Skin epidermis (tissue), 12 donors: ENCODE measurements at regions not wholly inside any gene's neighbourhood (a gene's known extent, or its start where the extent isn't known, plus 50 kb on each side); places are given as distances from the start of the nearest gene placed in this dataset.

Source experiments
- H3K27ac ChIP-seq, 21 experiments: fragments of 200-600 bp; sonication (generic) in 11 of 21; one replicate each; pipeline ENCODE4 v1.5.0; 2020; ENCODE audit warnings: mild to moderate bottlenecking in 3 of 21, inconsistent platforms in 2 of 21, moderate library complexity in 2 of 21
- H3K4me3 ChIP-seq, 7 experiments: fragments of 200-600 bp; sonication (generic) in 2 of 7; one replicate each; pipeline ENCODE4 v1.5.0; 2020; ENCODE audit warnings: inconsistent platforms in 2 of 7, mild to moderate bottlenecking in 2 of 7, moderate library complexity in 1 of 7

- H3K27ac ChIP-seq, result no peak overlapping the region
Observed at GRCh38 chr4:152239216-152239615, 296.7 kb downstream of the FBXW7 start.

GRCh38 chr4:152236519-152237056 is 299.3 kb downstream of the FBXW7 start:
- no peak overlapping the region for H3K27ac ChIP-seq
- no peak overlapping the region for H3K4me3 ChIP-seq

More at GRCh38 chr4:152239216-152239615, 296.7 kb downstream of the FBXW7 start:
- no peak overlapping the region for H3K4me3 ChIP-seq

- H3K27ac ChIP-seq, result no peak overlapping the region
- H3K4me3 ChIP-seq, result no peak overlapping the region
Observed at GRCh38 chr4:152235718-152236117, 300.2 kb downstream of the FBXW7 start.

- no peak overlapping the region for H3K4me3 ChIP-seq
- H3K27ac ChIP-seq, result no peak overlapping the region
Observed at GRCh38 chr4:152234571-152234970, 301.3 kb downstream of the FBXW7 start.

- no peak overlapping the region for H3K4me3 ChIP-seq
- H3K27ac ChIP-seq, result no peak overlapping the region
Observed at GRCh38 chr4:152232271-152232670, 303.6 kb downstream of the FBXW7 start.

- Histone ChIP-seq H3K4me3 (no peak overlapping the region), H3K27ac (no peak overlapping the region)
Observed at GRCh38 chr4:152229782-152230289, 306.1 kb downstream of the FBXW7 start.

- no peak overlapping the region for H3K4me3 ChIP-seq
- H3K27ac ChIP-seq, result no peak overlapping the region
Observed at GRCh38 chr4:152225680-152226079, 310.2 kb downstream of the FBXW7 start.

GRCh38 chr4:152224721-152225420 is 311.0 kb downstream of the FBXW7 start:
- no peak overlapping the region for H3K27ac ChIP-seq
- H3K4me3 ChIP-seq, result no peak overlapping the region

GRCh38 chr4:152224223-152224622 is 311.7 kb downstream of the FBXW7 start:
- no peak overlapping the region for H3K4me3 ChIP-seq
- H3K27ac ChIP-seq, result no peak overlapping the region

GRCh38 chr4:152223600-152223999 is 312.3 kb downstream of the FBXW7 start:
- Histone ChIP-seq H3K27ac (no peak overlapping the region), H3K4me3 (no peak overlapping the region)

- H3K27ac ChIP-seq, result no peak overlapping the region
Observed at GRCh38 chr4:152221816-152222516, 313.9 kb downstream of the FBXW7 start.

GRCh38 chr4:152220201-152220666 is 315.7 kb downstream of the FBXW7 start:
- H3K4me3 ChIP-seq, result no peak overlapping the region

More at GRCh38 chr4:152221816-152222516, 313.9 kb downstream of the FBXW7 start:
- no peak overlapping the region for H3K4me3 ChIP-seq

GRCh38 chr4:152218576-152218975 is 317.3 kb downstream of the FBXW7 start:
- Histone ChIP-seq H3K4me3 (no peak overlapping the region), H3K27ac (no peak overlapping the region)

More at GRCh38 chr4:152220201-152220666, 315.7 kb downstream of the FBXW7 start:
- H3K27ac ChIP-seq, result no peak overlapping the region

- H3K27ac ChIP-seq, result no peak overlapping the region
- H3K4me3 ChIP-seq, result no peak overlapping the region
Observed at GRCh38 chr4:152217896-152218295, 318.0 kb downstream of the FBXW7 start.

- no peak overlapping the region for H3K4me3 ChIP-seq
- no peak overlapping the region for H3K27ac ChIP-seq
Observed at GRCh38 chr4:152211936-152212653, 323.8 kb downstream of the FBXW7 start.

GRCh38 chr4:152209772-152210493 is 326.0 kb downstream of the FBXW7 start:
- H3K4me3 ChIP-seq, result no peak overlapping the region
- no peak overlapping the region for H3K27ac ChIP-seq

GRCh38 chr4:152207378-152207720 is 328.5 kb downstream of the FBXW7 start:
- Histone ChIP-seq H3K4me3 (no peak overlapping the region), H3K27ac (no peak overlapping the region)

- H3K27ac ChIP-seq, result no peak overlapping the region
- no peak overlapping the region for H3K4me3 ChIP-seq
Observed at GRCh38 chr4:152206646-152207377, 329.1 kb downstream of the FBXW7 start.

GRCh38 chr4:152206185-152206584 is 329.7 kb downstream of the FBXW7 start:
- Histone ChIP-seq H3K27ac (no peak overlapping the region), H3K4me3 (no peak overlapping the region)
